HG03457 (cell line): ENCODE measurements at regions not wholly inside any gene's neighbourhood (a gene's known extent, or its start where the extent isn't known, plus 50 kb on each side); places are given as distances from the start of the nearest gene placed in this dataset.

Experiments used
- ATAC-seq: cut with Tn5 transposase; IDR thresholded peaks from one replicate; pipeline ENCODE4 v1.9.1; 2021; ENCODE audit warnings: moderate number of reproducible peaks; ENCODE audit not compliant: unreplicated experiment

- no peak for ATAC-seq
Measured at GRCh38 chr6:41450581-41450980, 95.6 kb upstream of the FOXP4 start.

GRCh38 chr6:41451039-41451438 is 95.1 kb upstream of the FOXP4 start:
- no peak for ATAC-seq

- no peak for ATAC-seq
Measured at GRCh38 chr6:41451515-41452163, 94.5 kb upstream of the FOXP4 start.

GRCh38 chr6:41452763-41453162 is 93.4 kb upstream of the FOXP4 start:
- no peak for ATAC-seq

- no peak for ATAC-seq
Measured at GRCh38 chr6:41453244-41453643, 92.9 kb upstream of the FOXP4 start.

- no peak for ATAC-seq
Measured at GRCh38 chr6:41454189-41454789, 91.9 kb upstream of the FOXP4 start.

- ATAC-seq = no peak
Measured at GRCh38 chr6:41455410-41455809, 90.8 kb upstream of the FOXP4 start.

GRCh38 chr6:41455818-41456217 is 90.4 kb upstream of the FOXP4 start:
- no peak for ATAC-seq

GRCh38 chr6:41457303-41457670 is 88.9 kb upstream of the FOXP4 start:
- ATAC-seq = no peak

GRCh38 chr6:41459738-41460137 is 86.4 kb upstream of the FOXP4 start:
- no peak for ATAC-seq

GRCh38 chr6:41460742-41461336 is 85.3 kb upstream of the FOXP4 start:
- ATAC-seq = no peak

- no peak for ATAC-seq
Measured at GRCh38 chr6:41462033-41462432, 84.1 kb upstream of the FOXP4 start.

- no peak for ATAC-seq
Measured at GRCh38 chr6:41463062-41463930, 82.9 kb upstream of the FOXP4 start.

- ATAC-seq = no peak
Measured at GRCh38 chr6:41464019-41464418, 82.2 kb upstream of the FOXP4 start.

- ATAC-seq = no peak
Measured at GRCh38 chr6:41464481-41464880, 81.7 kb upstream of the FOXP4 start.

GRCh38 chr6:41466437-41466990 is 79.7 kb upstream of the FOXP4 start:
- no peak for ATAC-seq

GRCh38 chr6:41467061-41467460 is 79.1 kb upstream of the FOXP4 start:
- no peak for ATAC-seq

GRCh38 chr6:41467627-41468404 is 78.4 kb upstream of the FOXP4 start:
- no peak for ATAC-seq

- ATAC-seq = no peak
Measured at GRCh38 chr6:41469156-41470028, 76.8 kb upstream of the FOXP4 start.

- ATAC-seq = no peak
Measured at GRCh38 chr6:41470029-41470330, 76.2 kb upstream of the FOXP4 start.
